GM12878 (cell line): ENCODE measurements at regions not wholly inside any gene's neighbourhood (a gene's known extent, or its start where the extent isn't known, plus 50 kb on each side); places are given as distances from the start of the nearest gene placed in this dataset.

Experiments
- ATAC-seq: fragments of 200-7000 bp; cut with Tn5 transposase; 3 replicates; pipeline ENCODE4 v1.9.1; 2020; ENCODE audit warnings: mild to moderate bottlenecking, moderate library complexity
- BruUV-seq: library from RNA; stranded (reverse); fragments of 400-500 nt; replicated peaks from 2 replicates; lab custom pipeline; 2021; lab: Mats Ljungman, UMichigan
- CTCF ChIA-PET: fragments of 300-600 bp; sonication (Branson Sonifier 250); formaldehyde crosslinking; extraction: SDS; loops from one replicate; lab custom pipeline; 2021; ENCODE audit warnings: inconsistent platforms; lab: Yijun Ruan, JAX
- POLR2A ChIA-PET: fragments of 350-600 bp; formaldehyde crosslinking; extraction: SDS; loops from one replicate; lab custom pipeline; 2021; ENCODE audit warnings: inconsistent platforms; lab: Charles Lee
- RAD21 ChIA-PET: fragments of 300-600 bp; sonication (Branson Sonifier 250); formaldehyde crosslinking; loops from one replicate; lab custom pipeline; 2023; ENCODE audit warnings: antibody characterized with exemption; ENCODE audit not compliant: unreplicated experiment; lab: Charles Lee
- SMC1A ChIA-PET: fragments of 300-600 bp; sonication (Branson Sonifier 250); formaldehyde crosslinking; loops from one replicate; lab custom pipeline; 2023; ENCODE audit not compliant: unreplicated experiment, uncharacterized antibody; lab: Charles Lee
- DNase-seq: peaks from one replicate; pipeline ENCODE4 v3.0.0-alpha.2; 2011; ENCODE audit warnings: low read depth, low spot score
- FAIRE-seq: peaks from 3 replicates; lab custom pipeline; 2011; peaks lifted over from hg19 to GRCh38; lab: Jason Lieb, UNC
- H2AFZ ChIP-seq: 2 replicates; pipeline ENCODE4 v1.6.0; 2011; ENCODE audit warnings: low read depth, low read length, control low read depth; ENCODE audit not compliant: control insufficient read depth
- H3K27ac ChIP-seq: 2 replicates; pipeline ENCODE4 v1.5.1; 2011; ENCODE audit warnings: control low read depth; ENCODE audit not compliant: control insufficient read depth, insufficient read depth
- H3K27me3 ChIP-seq, 2 experiments: replicated peaks in 1 of 2; 2 replicates each; pipeline versions ENCODE4 v1.6.0 to v1.6.1; 2011; ENCODE audit warnings: low read length in 1 of 2; ENCODE audit not compliant: control insufficient read depth in 2 of 2, insufficient read depth in 2 of 2
- H3K36me3 ChIP-seq, 2 experiments: 2 replicates each; pipeline ENCODE4 v1.5.1; 2011; ENCODE audit warnings: low read length in 1 of 2; ENCODE audit not compliant: control insufficient read depth in 2 of 2, insufficient read depth in 2 of 2
- H3K4me1 ChIP-seq: 2 replicates; pipeline ENCODE4 v1.6.1; 2011; ENCODE audit warnings: mild to moderate bottlenecking, low read length, moderate library complexity, mixed read lengths; ENCODE audit not compliant: control insufficient read depth, insufficient read depth
- H3K4me2 ChIP-seq: 2 replicates; pipeline ENCODE4 v1.6.0; 2011; ENCODE audit warnings: control low read depth; ENCODE audit not compliant: control insufficient read depth, insufficient read depth
- H3K4me3 ChIP-seq: fragments of 200-600 bp; sonication (generic); 2 replicates; pipeline ENCODE4 v1.5.1; 2016
- H3K79me2 ChIP-seq: 2 replicates; pipeline ENCODE4 v1.6.0; 2011; ENCODE audit warnings: low read length; ENCODE audit not compliant: control insufficient read depth, insufficient read depth
- H3K9ac ChIP-seq: 2 replicates; pipeline ENCODE4 v1.8.0; 2011; ENCODE audit warnings: low read length, control low read depth, mixed read lengths; ENCODE audit not compliant: control insufficient read depth, insufficient read depth
- H3K9me3 ChIP-seq: replicated peaks from 3 replicates; pipeline ENCODE4 v1.5.1; 2011; ENCODE audit warnings: mild to moderate bottlenecking, low read length; ENCODE audit not compliant: control insufficient read depth, insufficient read depth
- H4K20me1 ChIP-seq: 2 replicates; pipeline ENCODE4 v1.6.0; 2011; ENCODE audit not compliant: control insufficient read depth, insufficient read depth
- BRCA1 ChIP-seq: IDR thresholded peaks from 2 replicates; pipeline ENCODE4 v1.6.1; 2011; ENCODE audit warnings: low read depth, low read length, improper control_type of control experiment
- CREM ChIP-seq: IDR thresholded peaks from 2 replicates; pipeline ENCODE4 v1.6.1; 2014; ENCODE audit warnings: antibody characterized with exemption, low read depth
- E2F4 ChIP-seq: IDR thresholded peaks from 2 replicates; pipeline ENCODE4 v1.6.1; 2012; ENCODE audit warnings: low read depth, low read length, improper control_type of control experiment
- HDAC2 ChIP-seq: fragments of 200-600 bp; sonication (generic); IDR thresholded peaks from 2 replicates; pipeline ENCODE4 v1.6.1; 2017
- HDAC6 ChIP-seq: fragments of 200-600 bp; sonication (generic); IDR thresholded peaks from one replicate; pipeline ENCODE4 v1.8.0; 2017; ENCODE audit warnings: antibody characterized with exemption; ENCODE audit not compliant: unreplicated experiment
- JUNB ChIP-seq: IDR thresholded peaks from 2 replicates; pipeline ENCODE4 v1.6.1; 2016; ENCODE audit warnings: antibody characterized with exemption, mild to moderate bottlenecking
- MYC ChIP-seq: IDR thresholded peaks from 2 replicates; pipeline ENCODE4 v1.6.1; 2011; ENCODE audit warnings: mild to moderate bottlenecking, low read length, moderate library complexity, inconsistent platforms; ENCODE audit not compliant: insufficient read depth, insufficient replicate concordance, insufficient read length, severe bottlenecking
- NFXL1 ChIP-seq: fragments of 450-650 bp; IDR thresholded peaks from 2 replicates; pipeline ENCODE4 v1.6.1; 2017; ENCODE audit warnings: antibody characterized with exemption, mild to moderate bottlenecking, borderline replicate concordance
- NFYA ChIP-seq: IDR thresholded peaks from 2 replicates; pipeline ENCODE4 v1.6.1; 2011; ENCODE audit warnings: low read depth, mild to moderate bottlenecking, low read length, improper control_type of control experiment, borderline replicate concordance
- PKNOX1 ChIP-seq: fragments of 450-650 bp; IDR thresholded peaks from 2 replicates; pipeline ENCODE4 v1.6.1; 2016; ENCODE audit warnings: mild to moderate bottlenecking
- POU2F2 ChIP-seq: IDR thresholded peaks from 3 replicates; pipeline ENCODE4 v1.6.1; 2011; ENCODE audit warnings: low read depth, mild to moderate bottlenecking, low read length, borderline replicate concordance
- SMC3 ChIP-seq: IDR thresholded peaks from 2 replicates; pipeline ENCODE4 v1.6.1; 2011; ENCODE audit warnings: low read length, improper control_type of control experiment, borderline replicate concordance
- SP1 ChIP-seq: IDR thresholded peaks from one replicate; pipeline ENCODE4 v1.6.1; 2011; ENCODE audit warnings: low read depth, low read length
- TCF7 ChIP-seq: IDR thresholded peaks from 2 replicates; pipeline ENCODE4 v1.6.1; 2014; ENCODE audit warnings: antibody characterized with exemption, borderline replicate concordance
- ZNF274 ChIP-seq: IDR thresholded peaks from one replicate; pipeline ENCODE4 v1.8.0; 2011; ENCODE audit not compliant: insufficient read length, insufficient read depth
- WGBS: methylation state at CpG from one replicate; pipeline ENCODE4 v1.1.6; 2016; ENCODE audit warnings: low lambda C conversion rate; ENCODE audit not compliant: insufficient replicate concordance, insufficient coverage; ENCODE audit errors: missing lambda C conversion rate; 5-methylcytosine and 5-hydroxymethylcytosine counted together
- in situ Hi-C: fragments of 300-500 bp; cut with MboI; formaldehyde crosslinking; loops from 9 replicates; pipeline ENCODE4 v1.14.3; 2018; ENCODE audit warnings: mixed read lengths
- intact Hi-C: fragments of 100-400 bp; cut with micrococcal nuclease; formaldehyde crosslinking; loops from one replicate; pipeline ENCODE4 v1.14.2; 2022; ENCODE audit not compliant: unreplicated experiment
- TF ChIP-seq, protein P1 (sequence below): fragments of 450-650 bp; IDR thresholded peaks from 2 replicates; pipeline ENCODE4 v1.6.1; 2017; ENCODE audit warnings: mild to moderate bottlenecking
- TF ChIP-seq, protein P2 (sequence below): IDR thresholded peaks from 2 replicates; pipeline ENCODE4 v1.6.1; 2012; ENCODE audit warnings: low read length, inconsistent platforms

GRCh38 chr9:135296735-135297455 lies 182.7 kb upstream of the PPP1R26 start:
- Histone ChIP-seq H3K9me3 (no peaks in the 10 kb centered on the region), H3K27me3 (peaks cover 1 to 7% of the 10 kb centered on the region in 2 experiments; a peak in 3 of 4 replicates), H3K4me1 (no peaks in the 10 kb centered on the region), H3K4me2 (no peak overlapping the region), H3K36me3 (no peaks in the 10 kb centered on the region), H3K27ac (no peak overlapping the region), H3K79me2 (no peaks in the 10 kb centered on the region), H4K20me1 (no peaks in the 10 kb centered on the region), H3K4me3 (no peak overlapping the region), H3K9ac (no peak overlapping the region), H2AFZ (no peak overlapping the region)
- ChIA-PET POLR2A (no interaction called here), RAD21 (no interaction called here), CTCF (no interaction called here), SMC1A (no interaction called here)
- in situ Hi-C loops = no loop called here
- no peak for ATAC-seq
- intact Hi-C loops = no loop called here
- no TSS peak for BruUV-seq
- no peak for FAIRE-seq
- DNase-seq = no peak
- 15% methylated on average over 12 of the region's 12 CpGs for WGBS
- no peak for TF ChIP-seq TCF7
- TF ChIP-seq CREM = no peak
- no peak for TF ChIP-seq NFYA
- TF ChIP-seq, protein P1, sequence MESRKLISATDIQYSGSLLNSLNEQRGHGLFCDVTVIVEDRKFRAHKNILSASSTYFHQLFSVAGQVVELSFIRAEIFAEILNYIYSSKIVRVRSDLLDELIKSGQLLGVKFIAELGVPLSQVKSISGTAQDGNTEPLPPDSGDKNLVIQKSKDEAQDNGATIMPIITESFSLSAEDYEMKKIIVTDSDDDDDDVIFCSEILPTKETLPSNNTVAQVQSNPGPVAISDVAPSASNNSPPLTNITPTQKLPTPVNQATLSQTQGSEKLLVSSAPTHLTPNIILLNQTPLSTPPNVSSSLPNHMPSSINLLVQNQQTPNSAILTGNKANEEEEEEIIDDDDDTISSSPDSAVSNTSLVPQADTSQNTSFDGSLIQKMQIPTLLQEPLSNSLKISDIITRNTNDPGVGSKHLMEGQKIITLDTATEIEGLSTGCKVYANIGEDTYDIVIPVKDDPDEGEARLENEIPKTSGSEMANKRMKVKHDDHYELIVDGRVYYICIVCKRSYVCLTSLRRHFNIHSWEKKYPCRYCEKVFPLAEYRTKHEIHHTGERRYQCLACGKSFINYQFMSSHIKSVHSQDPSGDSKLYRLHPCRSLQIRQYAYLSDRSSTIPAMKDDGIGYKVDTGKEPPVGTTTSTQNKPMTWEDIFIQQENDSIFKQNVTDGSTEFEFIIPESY = no peak
- TF ChIP-seq POU2F2 = no peak
- no peak for TF ChIP-seq SMC3
- TF ChIP-seq MYC = no peak
- no peak for TF ChIP-seq HDAC6
- TF ChIP-seq SP1 = no peak
- TF ChIP-seq, protein P2, sequence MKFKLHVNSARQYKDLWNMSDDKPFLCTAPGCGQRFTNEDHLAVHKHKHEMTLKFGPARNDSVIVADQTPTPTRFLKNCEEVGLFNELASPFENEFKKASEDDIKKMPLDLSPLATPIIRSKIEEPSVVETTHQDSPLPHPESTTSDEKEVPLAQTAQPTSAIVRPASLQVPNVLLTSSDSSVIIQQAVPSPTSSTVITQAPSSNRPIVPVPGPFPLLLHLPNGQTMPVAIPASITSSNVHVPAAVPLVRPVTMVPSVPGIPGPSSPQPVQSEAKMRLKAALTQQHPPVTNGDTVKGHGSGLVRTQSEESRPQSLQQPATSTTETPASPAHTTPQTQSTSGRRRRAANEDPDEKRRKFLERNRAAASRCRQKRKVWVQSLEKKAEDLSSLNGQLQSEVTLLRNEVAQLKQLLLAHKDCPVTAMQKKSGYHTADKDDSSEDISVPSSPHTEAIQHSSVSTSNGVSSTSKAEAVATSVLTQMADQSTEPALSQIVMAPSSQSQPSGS = no peak
- no peak for TF ChIP-seq NFXL1
- no peak for TF ChIP-seq ZNF274
- TF ChIP-seq BRCA1 = no peak
- TF ChIP-seq E2F4 = no peak
- no peak for TF ChIP-seq JUNB
- no peak for TF ChIP-seq PKNOX1
- no peak for TF ChIP-seq HDAC2
